HL-60 (cell line): ENCODE measurements at regions not wholly inside any gene's neighbourhood (a gene's known extent, or its start where the extent isn't known, plus 50 kb on each side); places are given as distances from the start of the nearest gene placed in this dataset.

Experiments used
- DNase-seq, 2 experiments: peaks; one replicate each; pipeline ENCODE4 v3.0.0-alpha.2; 2010 to 2020; ENCODE audit warnings: low read depth in 1 of 2, low spot score in 1 of 2
- H3K27ac ChIP-seq: fragments of 250-450 bp; sonication (Bioruptor Pico); replicated peaks from 2 replicates; pipeline ENCODE4 v1.5.1; 2020; ENCODE audit warnings: mild to moderate bottlenecking, moderate library complexity
- H3K27me3 ChIP-seq: fragments of 250-450 bp; sonication (Bioruptor Pico); 2 replicates; pipeline ENCODE4 v1.5.1; 2021; ENCODE audit warnings: mild to moderate bottlenecking, moderate library complexity; ENCODE audit not compliant: insufficient read depth, poor library complexity, severe bottlenecking
- H3K4me3 ChIP-seq: replicated peaks from 2 replicates; pipeline ENCODE4 v1.5.1; 2011; ENCODE audit warnings: mild to moderate bottlenecking, control low read depth, low read length; ENCODE audit not compliant: insufficient read depth
- CTCF ChIP-seq: IDR thresholded peaks from one replicate; pipeline ENCODE4 v1.5.1; 2011; ENCODE audit warnings: low read length, control low read depth, inconsistent platforms; ENCODE audit not compliant: insufficient read depth
- GABPA ChIP-seq: IDR thresholded peaks from 2 replicates; pipeline ENCODE4 v1.6.1; 2012; ENCODE audit warnings: low read depth
- POLR2AphosphoS5 ChIP-seq: IDR thresholded peaks from 2 replicates; pipeline ENCODE4 v1.6.1; 2012; ENCODE audit warnings: low read depth
- SPI1 ChIP-seq: IDR thresholded peaks from 2 replicates; pipeline ENCODE4 v1.6.1; 2012; ENCODE audit warnings: low read depth, mild to moderate bottlenecking, borderline replicate concordance
- TF ChIP-seq, protein P1 (sequence below): IDR thresholded peaks from 2 replicates; pipeline ENCODE4 v1.6.1; 2012; ENCODE audit warnings: low read depth; ENCODE audit not compliant: insufficient replicate concordance

- Histone ChIP-seq H3K4me3 (no peak overlapping the region), H3K27me3 (peaks cover 4% of the 10 kb centered on the region), H3K27ac (no peak overlapping the region)
- TF ChIP-seq SPI1, result no peak
- no peak for TF ChIP-seq POLR2AphosphoS5
- TF ChIP-seq, protein P1, sequence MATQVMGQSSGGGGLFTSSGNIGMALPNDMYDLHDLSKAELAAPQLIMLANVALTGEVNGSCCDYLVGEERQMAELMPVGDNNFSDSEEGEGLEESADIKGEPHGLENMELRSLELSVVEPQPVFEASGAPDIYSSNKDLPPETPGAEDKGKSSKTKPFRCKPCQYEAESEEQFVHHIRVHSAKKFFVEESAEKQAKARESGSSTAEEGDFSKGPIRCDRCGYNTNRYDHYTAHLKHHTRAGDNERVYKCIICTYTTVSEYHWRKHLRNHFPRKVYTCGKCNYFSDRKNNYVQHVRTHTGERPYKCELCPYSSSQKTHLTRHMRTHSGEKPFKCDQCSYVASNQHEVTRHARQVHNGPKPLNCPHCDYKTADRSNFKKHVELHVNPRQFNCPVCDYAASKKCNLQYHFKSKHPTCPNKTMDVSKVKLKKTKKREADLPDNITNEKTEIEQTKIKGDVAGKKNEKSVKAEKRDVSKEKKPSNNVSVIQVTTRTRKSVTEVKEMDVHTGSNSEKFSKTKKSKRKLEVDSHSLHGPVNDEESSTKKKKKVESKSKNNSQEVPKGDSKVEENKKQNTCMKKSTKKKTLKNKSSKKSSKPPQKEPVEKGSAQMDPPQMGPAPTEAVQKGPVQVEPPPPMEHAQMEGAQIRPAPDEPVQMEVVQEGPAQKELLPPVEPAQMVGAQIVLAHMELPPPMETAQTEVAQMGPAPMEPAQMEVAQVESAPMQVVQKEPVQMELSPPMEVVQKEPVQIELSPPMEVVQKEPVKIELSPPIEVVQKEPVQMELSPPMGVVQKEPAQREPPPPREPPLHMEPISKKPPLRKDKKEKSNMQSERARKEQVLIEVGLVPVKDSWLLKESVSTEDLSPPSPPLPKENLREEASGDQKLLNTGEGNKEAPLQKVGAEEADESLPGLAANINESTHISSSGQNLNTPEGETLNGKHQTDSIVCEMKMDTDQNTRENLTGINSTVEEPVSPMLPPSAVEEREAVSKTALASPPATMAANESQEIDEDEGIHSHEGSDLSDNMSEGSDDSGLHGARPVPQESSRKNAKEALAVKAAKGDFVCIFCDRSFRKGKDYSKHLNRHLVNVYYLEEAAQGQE, result no peak
- TF ChIP-seq CTCF, result no peak
- TF ChIP-seq GABPA, result no peak
- no peak for DNase-seq
Observed at GRCh38 chr9:115601434-115601833, 483.5 kb upstream of the TNC start.

- no peak for DNase-seq
- Histone ChIP-seq H3K4me3 (no peak overlapping the region), H3K27ac (no peak overlapping the region), H3K27me3 (no peaks in the 10 kb centered on the region)
- TF ChIP-seq SPI1, result no peak
- no peak for TF ChIP-seq POLR2AphosphoS5
- TF ChIP-seq, protein P1, result no peak
- no peak for TF ChIP-seq GABPA
- TF ChIP-seq CTCF, result no peak
Observed at GRCh38 chr9:115604831-115605483, 487.0 kb upstream of the TNC start.

DNA sequence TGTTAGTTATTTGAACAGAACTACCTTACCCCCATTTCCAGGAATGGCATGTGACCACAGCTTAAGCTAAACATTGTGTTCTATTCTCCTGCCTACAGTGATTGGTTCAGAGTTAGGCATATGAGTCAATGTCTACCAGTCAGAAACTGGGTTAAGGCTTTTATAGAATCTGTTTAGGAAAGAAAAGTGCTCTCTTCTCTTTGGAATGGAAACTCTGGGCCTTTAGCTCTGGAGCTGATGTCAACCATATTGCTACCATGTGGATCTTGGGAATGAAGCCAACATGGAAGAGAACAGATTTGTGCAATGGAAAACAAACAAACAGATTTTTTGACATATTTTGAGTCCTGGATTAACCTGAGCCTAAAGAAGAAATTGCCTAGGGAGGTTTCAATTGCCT is 488.9 kb upstream of the TNC start:
- Histone ChIP-seq H3K27me3 (no peaks in the 10 kb centered on the region), H3K4me3 (no peak overlapping the region), H3K27ac (no peak overlapping the region)
- no peak for DNase-seq
- TF ChIP-seq CTCF (no peak), GABPA (no peak), SPI1 (no peak), POLR2AphosphoS5 (no peak)
- TF ChIP-seq, protein P1, result no peak
